Karpas-422 (cell line): ENCODE measurements at regions not wholly inside any gene's neighbourhood (a gene's known extent, or its start where the extent isn't known, plus 50 kb on each side); places are given as distances from the start of the nearest gene placed in this dataset.

Experiments
- DNase-seq: peaks from one replicate; pipeline ENCODE4 v3.0.0-alpha.2; 2015
- H2AFZ ChIP-seq: fragments of 200-600 bp; sonication (generic); 2 replicates; pipeline ENCODE4 v1.6.1; 2014; ENCODE audit warnings: antibody characterized with exemption, low read length, mixed read lengths
- H3K27ac ChIP-seq: fragments of 200-600 bp; sonication (generic); 2 replicates; pipeline ENCODE4 v1.5.1; 2014; ENCODE audit warnings: mild to moderate bottlenecking, low read length, moderate library complexity
- H3K27me3 ChIP-seq: fragments of 200-600 bp; sonication (generic); 2 replicates; pipeline ENCODE4 v1.6.1; 2014; ENCODE audit warnings: low read length, mixed read lengths
- H3K36me3 ChIP-seq: fragments of 200-600 bp; sonication (generic); 2 replicates; pipeline ENCODE4 v1.6.1; 2014; ENCODE audit warnings: low read length, mixed read lengths; ENCODE audit not compliant: insufficient read depth
- H3K4me1 ChIP-seq: fragments of 200-600 bp; sonication (generic); 2 replicates; pipeline ENCODE4 v1.6.1; 2014; ENCODE audit warnings: mild to moderate bottlenecking, low read length, mixed read lengths
- H3K4me2 ChIP-seq: fragments of 200-600 bp; sonication (generic); 2 replicates; pipeline ENCODE4 v1.6.1; 2014; ENCODE audit warnings: low read length, low read depth, mild to moderate bottlenecking; ENCODE audit not compliant: poor library complexity, severe bottlenecking
- H3K4me3 ChIP-seq: fragments of 200-600 bp; sonication (generic); 2 replicates; pipeline ENCODE4 v1.5.1; 2014; ENCODE audit warnings: mild to moderate bottlenecking, antibody characterized with exemption, low read length, mixed read lengths
- H3K79me2 ChIP-seq: fragments of 200-600 bp; sonication (generic); 2 replicates; pipeline ENCODE4 v1.6.1; 2014; ENCODE audit warnings: mild to moderate bottlenecking, low read length, mixed read lengths
- H3K9ac ChIP-seq: fragments of 200-600 bp; sonication (generic); 2 replicates; pipeline ENCODE4 v1.6.0; 2014; ENCODE audit warnings: low read length
- H3K9me2 ChIP-seq: fragments of 200-600 bp; sonication (generic), shearing (Covaris generic); replicated peaks from 2 replicates; pipeline ENCODE4 v1.6.0; 2014; ENCODE audit warnings: mild to moderate bottlenecking, low read length, moderate library complexity; ENCODE audit not compliant: insufficient read depth
- H3K9me3 ChIP-seq: fragments of 300-700, 200-600 bp; sonication (generic); 2 replicates; pipeline ENCODE4 v1.6.1; 2014; ENCODE audit warnings: low read length, mixed read lengths
- H4K20me1 ChIP-seq: fragments of 200-600 bp; sonication (generic); 2 replicates; pipeline ENCODE4 v1.6.1; 2014; ENCODE audit warnings: mild to moderate bottlenecking, antibody characterized with exemption, low read length, low read depth; ENCODE audit not compliant: insufficient read depth

- no peaks in the 10 kb centered on the region for H3K9me3 ChIP-seq
- peak; percentile 41 for DNase-seq
- H4K20me1 ChIP-seq: no peaks in the 10 kb centered on the region
- H3K27ac ChIP-seq: no peak overlapping the region
- H3K79me2 ChIP-seq: no peaks in the 10 kb centered on the region
- H3K4me2 ChIP-seq: no peak overlapping the region
- no peaks in the 10 kb centered on the region for H3K9me2 ChIP-seq
- H3K4me3 ChIP-seq: no peak overlapping the region
- H3K4me1 ChIP-seq: peaks cover 15% of the 10 kb centered on the region
- H2AFZ ChIP-seq: no peak overlapping the region
- H3K36me3 ChIP-seq: no peaks in the 10 kb centered on the region
- H3K9ac ChIP-seq: no peak overlapping the region
- H3K27me3 ChIP-seq: no peaks in the 10 kb centered on the region
Observed at GRCh38 chr10:113982769-113983168, 60.9 kb upstream of the ADRB1 start.

GRCh38 chr10:113983552-113983951, 60.1 kb upstream of the ADRB1 start:
- no peaks in the 10 kb centered on the region for H3K9me2 ChIP-seq
- H3K36me3 ChIP-seq: no peaks in the 10 kb centered on the region
- no peak overlapping the region for H3K4me3 ChIP-seq
- no peaks in the 10 kb centered on the region for H3K27me3 ChIP-seq
- H2AFZ ChIP-seq: no peak overlapping the region
- no peaks in the 10 kb centered on the region for H4K20me1 ChIP-seq
- H3K79me2 ChIP-seq: no peaks in the 10 kb centered on the region
- no peaks in the 10 kb centered on the region for H3K9me3 ChIP-seq
- H3K27ac ChIP-seq: no peak overlapping the region
- peaks cover 15% of the 10 kb centered on the region for H3K4me1 ChIP-seq
- H3K4me2 ChIP-seq: no peak overlapping the region
- DNase-seq: peak; percentile 30
- no peak overlapping the region for H3K9ac ChIP-seq

- no peak overlapping the region for H3K9ac ChIP-seq
- no peak overlapping the region for H3K4me3 ChIP-seq
- H2AFZ ChIP-seq: no peak overlapping the region
- no peak overlapping the region for H3K27ac ChIP-seq
- H4K20me1 ChIP-seq: no peaks in the 10 kb centered on the region
- H3K4me1 ChIP-seq: peaks cover 7% of the 10 kb centered on the region
- DNase-seq: no peak
- H3K4me2 ChIP-seq: no peak overlapping the region
- H3K9me2 ChIP-seq: no peaks in the 10 kb centered on the region
- no peaks in the 10 kb centered on the region for H3K27me3 ChIP-seq
- no peaks in the 10 kb centered on the region for H3K79me2 ChIP-seq
- H3K9me3 ChIP-seq: no peaks in the 10 kb centered on the region
- H3K36me3 ChIP-seq: no peaks in the 10 kb centered on the region
Observed at GRCh38 chr10:113985297-113985844, 58.3 kb upstream of the ADRB1 start.

- no peak for DNase-seq
- no peaks in the 10 kb centered on the region for H4K20me1 ChIP-seq
Observed at GRCh38 chr10:113986316-113986715, 57.4 kb upstream of the ADRB1 start.

GRCh38 chr10:113987156-113987555, 56.5 kb upstream of the ADRB1 start:
- H3K9me2 ChIP-seq: no peaks in the 10 kb centered on the region

More at GRCh38 chr10:113986316-113986715, 57.4 kb upstream of the ADRB1 start:
- no peaks in the 10 kb centered on the region for H3K9me3 ChIP-seq
- H3K4me3 ChIP-seq: no peak overlapping the region
- no peak overlapping the region for H3K9ac ChIP-seq
- no peaks in the 10 kb centered on the region for H3K27me3 ChIP-seq
- H3K4me2 ChIP-seq: no peak overlapping the region
- H3K79me2 ChIP-seq: no peaks in the 10 kb centered on the region
- no peak overlapping the region for H3K27ac ChIP-seq
- no peaks in the 10 kb centered on the region for H3K9me2 ChIP-seq
- H2AFZ ChIP-seq: no peak overlapping the region
- H3K4me1 ChIP-seq: peaks cover 7% of the 10 kb centered on the region
- H3K36me3 ChIP-seq: no peaks in the 10 kb centered on the region

GRCh38 chr10:113987805-113988204, 55.9 kb upstream of the ADRB1 start:
- Histone ChIP-seq H4K20me1 (no peaks in the 10 kb centered on the region), H3K27ac (no peak overlapping the region), H3K9ac (no peak overlapping the region), H2AFZ (no peak overlapping the region), H3K4me1 (peaks cover 3% of the 10 kb centered on the region), H3K4me2 (no peak overlapping the region), H3K36me3 (no peaks in the 10 kb centered on the region), H3K9me3 (no peaks in the 10 kb centered on the region), H3K4me3 (no peak overlapping the region), H3K79me2 (no peaks in the 10 kb centered on the region), H3K27me3 (no peaks in the 10 kb centered on the region), H3K9me2 (no peaks in the 10 kb centered on the region)
- DNase-seq: peak; percentile 37

More at GRCh38 chr10:113987156-113987555, 56.5 kb upstream of the ADRB1 start:
- Histone ChIP-seq H3K4me1 (peaks cover 7% of the 10 kb centered on the region), H3K4me3 (no peak overlapping the region), H3K9me3 (no peaks in the 10 kb centered on the region), H3K4me2 (no peak overlapping the region), H2AFZ (no peak overlapping the region), H3K9ac (no peak overlapping the region), H3K27me3 (no peaks in the 10 kb centered on the region), H3K27ac (no peak overlapping the region), H4K20me1 (no peaks in the 10 kb centered on the region), H3K36me3 (no peaks in the 10 kb centered on the region), H3K79me2 (no peaks in the 10 kb centered on the region)
- no peak for DNase-seq

- H3K9me3 ChIP-seq: no peaks in the 10 kb centered on the region
- H3K27me3 ChIP-seq: no peaks in the 10 kb centered on the region
- no peaks in the 10 kb centered on the region for H3K36me3 ChIP-seq
- no peak overlapping the region for H3K4me2 ChIP-seq
- H3K9me2 ChIP-seq: no peaks in the 10 kb centered on the region
- DNase-seq: no peak
- no peaks in the 10 kb centered on the region for H3K79me2 ChIP-seq
- H3K9ac ChIP-seq: no peak overlapping the region
- H3K4me3 ChIP-seq: no peak overlapping the region
- no peak overlapping the region for H2AFZ ChIP-seq
- H3K27ac ChIP-seq: no peak overlapping the region
- no peaks in the 10 kb centered on the region for H3K4me1 ChIP-seq
- H4K20me1 ChIP-seq: no peaks in the 10 kb centered on the region
Observed at GRCh38 chr10:113988535-113988934, 55.1 kb upstream of the ADRB1 start.

GRCh38 chr10:113991091-113991860, 52.4 kb upstream of the ADRB1 start:
- no peaks in the 10 kb centered on the region for H3K9me3 ChIP-seq
- H3K79me2 ChIP-seq: no peaks in the 10 kb centered on the region
- H3K4me3 ChIP-seq: no peak overlapping the region
- no peak overlapping the region for H3K4me2 ChIP-seq
- no peak for DNase-seq
- H2AFZ ChIP-seq: no peak overlapping the region
- no peak overlapping the region for H3K9ac ChIP-seq
- no peaks in the 10 kb centered on the region for H3K4me1 ChIP-seq
- H3K9me2 ChIP-seq: no peaks in the 10 kb centered on the region
- H3K36me3 ChIP-seq: no peaks in the 10 kb centered on the region
- no peaks in the 10 kb centered on the region for H4K20me1 ChIP-seq
- H3K27me3 ChIP-seq: 0 out of 2 replicates have a peak, but pooled peaks cover 2% of the 10 kb centered on the region
- H3K27ac ChIP-seq: no peak overlapping the region
